ENCODE measurements at regions not wholly inside any gene's neighbourhood (a gene's known extent, or its start where the extent isn't known, plus 50 kb on each side); places are given as distances from the start of the nearest gene placed in this dataset.
"Not testable (repeated sequence)": the region's sequence is repeated elsewhere in the genome, so short reads cannot be mapped to it uniquely, and the experiment has no call there.

DNA sequence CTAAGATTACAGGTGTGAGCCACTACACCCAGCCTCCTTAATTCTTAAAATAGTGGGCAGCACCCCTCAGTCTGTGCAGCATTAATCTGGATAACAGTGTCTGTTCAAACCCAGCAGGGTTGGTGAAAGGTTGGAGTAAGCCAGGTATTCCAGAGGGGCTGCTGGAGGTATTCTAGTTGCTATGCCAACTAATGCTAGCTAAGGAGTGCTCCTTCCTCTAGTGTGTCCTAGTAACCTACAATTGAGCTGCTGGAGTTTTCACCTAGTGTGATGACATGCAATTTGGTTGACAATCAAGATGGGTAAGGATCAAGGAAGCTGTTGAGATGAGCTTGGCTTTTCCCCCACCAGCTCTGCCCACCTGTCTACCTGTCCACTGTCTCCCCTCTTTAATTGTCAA lies 100.2 kb upstream of the IPO9 start:
- no peak for DNase-seq (ENCODE audit: low read depth)

DNA sequence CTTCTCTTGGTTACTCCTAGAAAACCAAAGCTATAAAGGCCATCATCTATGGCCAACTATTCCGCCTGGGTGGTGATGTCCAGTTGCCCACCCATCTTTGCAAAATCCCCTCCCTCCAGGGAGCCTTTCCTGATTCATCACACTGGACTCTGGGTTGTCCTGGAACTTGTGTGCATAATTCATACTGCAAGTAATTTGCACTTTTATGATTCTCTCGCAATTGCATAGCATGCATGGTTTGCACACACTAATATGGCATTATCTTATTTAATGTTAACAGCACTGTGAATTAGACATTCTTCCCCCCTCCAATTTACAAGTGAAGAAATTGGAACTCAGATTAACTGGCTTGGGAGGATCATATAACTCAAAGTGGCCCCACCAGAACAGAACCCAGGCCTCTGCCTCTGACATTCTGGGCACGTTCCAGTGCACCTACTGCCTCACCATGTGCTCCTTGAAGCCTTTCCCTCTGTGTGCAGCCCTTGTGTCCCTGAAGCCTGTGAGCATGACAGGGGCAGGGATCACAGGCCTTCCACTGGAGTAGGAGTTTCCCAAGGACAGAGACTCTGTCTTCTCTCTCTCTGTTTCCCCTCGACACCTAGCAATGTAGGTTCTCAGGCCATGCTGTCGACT lies 98.9 kb upstream of the IPO9 start:
- no peak for DNase-seq (ENCODE audit: low read depth)

DNA sequence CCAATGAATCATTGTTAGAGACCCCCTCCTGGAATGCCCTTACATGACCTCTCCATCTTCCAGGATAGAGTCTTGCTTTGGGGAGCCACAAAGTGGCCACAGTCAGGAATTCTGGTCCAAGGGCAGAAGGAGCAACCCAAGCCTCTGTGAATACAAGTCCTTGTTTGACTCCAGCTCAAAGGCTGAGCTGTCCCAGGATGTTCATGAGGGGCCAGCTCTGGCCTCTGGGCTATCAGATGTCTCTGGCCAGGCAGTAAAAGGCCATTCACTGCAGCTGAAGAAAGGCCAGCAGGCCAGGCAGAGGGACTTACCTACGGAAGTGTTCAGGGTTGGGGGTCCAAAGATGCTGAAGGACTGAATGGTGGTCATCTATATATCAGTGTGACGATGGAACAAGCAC lies 98.3 kb upstream of the IPO9 start:
- DNase-seq (ENCODE audit: low read depth): no peak

DNA sequence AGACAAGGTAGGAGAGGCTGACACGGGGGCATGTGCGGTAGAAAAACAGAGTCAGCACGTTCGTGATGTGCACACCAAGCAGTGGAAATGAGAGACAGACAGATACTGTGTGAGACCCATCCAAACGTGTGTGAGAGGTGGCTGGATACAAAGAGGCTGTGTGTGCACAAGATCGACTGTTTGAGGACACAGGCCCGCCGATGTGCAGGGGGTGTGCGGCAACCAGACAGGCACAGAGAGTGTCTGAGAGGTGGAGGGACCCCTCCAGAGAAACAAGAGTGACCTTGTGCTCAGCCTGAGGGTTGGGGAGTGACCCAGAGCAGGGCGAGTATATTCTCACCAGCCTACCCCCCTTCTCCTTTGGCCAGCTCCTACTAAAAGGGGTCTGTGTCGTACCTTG lies 97.8 kb upstream of the IPO9 start:
- no peak for DNase-seq (ENCODE audit: low read depth)

DNA sequence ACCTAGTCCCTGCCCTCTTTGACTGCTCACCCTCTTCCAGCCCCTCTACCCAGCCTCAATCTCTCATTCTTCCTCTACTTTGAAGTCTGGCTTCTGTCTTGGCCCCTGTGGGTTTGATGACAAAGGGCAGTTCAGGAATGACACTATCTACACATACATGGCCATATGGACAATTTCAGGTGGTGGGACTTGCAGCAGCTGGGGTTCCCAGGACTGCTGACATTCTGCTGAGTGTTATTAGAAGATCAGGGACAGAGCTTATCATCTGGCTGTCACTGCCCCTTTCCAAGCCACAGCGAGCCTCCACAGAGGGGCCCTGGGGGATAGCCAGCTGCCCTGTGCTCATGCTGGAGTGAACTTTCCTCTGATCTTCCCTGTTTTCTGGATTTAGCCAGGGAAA lies 97.4 kb upstream of the IPO9 start:
- no peak for DNase-seq (ENCODE audit: low read depth)

DNA sequence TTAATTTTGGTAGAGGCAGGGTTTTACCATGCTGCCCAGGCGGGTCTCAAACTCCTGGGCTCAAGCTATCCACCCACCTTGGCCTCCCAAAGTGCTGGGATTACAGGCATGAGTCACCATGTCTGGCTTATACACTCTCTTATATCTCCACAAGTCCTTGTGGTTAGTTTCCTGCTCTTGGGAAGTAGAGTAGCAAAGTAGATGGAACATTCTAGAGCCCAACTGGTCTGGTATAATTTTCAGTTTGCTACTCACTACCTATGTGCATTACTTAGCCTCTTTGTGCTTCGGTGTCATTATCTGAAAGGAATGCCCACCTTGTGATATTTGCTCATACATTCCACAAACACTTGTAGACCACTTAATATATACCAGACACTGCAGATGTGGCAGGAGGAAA lies 96.6 kb upstream of the IPO9 start:
- no peak for DNase-seq (ENCODE audit: low read depth)

DNA sequence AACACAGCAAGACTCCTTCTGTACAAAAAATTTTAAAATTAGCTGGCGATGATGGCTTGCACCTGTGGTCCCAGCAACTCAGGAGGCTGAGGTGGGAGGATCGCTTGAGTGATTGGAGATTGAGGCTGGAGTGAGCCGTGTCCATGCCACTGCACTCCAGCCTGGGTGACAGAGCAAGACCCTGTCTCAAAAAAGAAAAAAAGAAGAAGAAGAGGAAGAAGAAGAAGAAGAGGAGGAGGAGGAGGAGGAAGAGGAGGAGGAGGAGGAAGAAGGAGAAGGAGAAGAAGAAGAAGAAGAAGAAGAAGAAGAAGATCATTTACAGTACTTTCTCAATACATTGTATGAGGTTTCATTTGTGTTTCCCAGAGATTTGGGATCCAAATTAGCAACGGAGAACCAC lies 94.7 kb upstream of the IPO9 start:
- not testable (repeated sequence) for DNase-seq (ENCODE audit: low read depth)

DNA sequence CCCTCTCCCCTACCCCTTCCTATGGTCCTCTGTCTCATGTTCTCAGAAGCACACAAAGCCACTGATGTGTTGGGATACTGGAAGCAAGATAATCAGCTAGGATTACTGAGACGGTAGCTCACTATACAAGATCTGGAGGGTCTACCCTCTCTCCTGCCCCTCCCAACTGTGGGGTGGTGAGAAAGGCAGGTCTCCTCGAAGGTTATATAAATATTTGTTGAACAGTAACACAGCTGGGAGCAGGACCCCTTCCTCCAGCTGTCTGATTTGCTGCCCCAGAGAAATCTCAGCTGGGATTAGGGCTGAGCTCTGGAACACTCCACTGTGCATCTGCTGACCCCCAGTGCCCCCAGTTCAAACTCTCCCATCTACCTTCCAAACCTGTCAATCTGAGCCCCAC lies 94.2 kb upstream of the IPO9 start:
- DNase-seq (ENCODE audit: low read depth): no peak

DNA sequence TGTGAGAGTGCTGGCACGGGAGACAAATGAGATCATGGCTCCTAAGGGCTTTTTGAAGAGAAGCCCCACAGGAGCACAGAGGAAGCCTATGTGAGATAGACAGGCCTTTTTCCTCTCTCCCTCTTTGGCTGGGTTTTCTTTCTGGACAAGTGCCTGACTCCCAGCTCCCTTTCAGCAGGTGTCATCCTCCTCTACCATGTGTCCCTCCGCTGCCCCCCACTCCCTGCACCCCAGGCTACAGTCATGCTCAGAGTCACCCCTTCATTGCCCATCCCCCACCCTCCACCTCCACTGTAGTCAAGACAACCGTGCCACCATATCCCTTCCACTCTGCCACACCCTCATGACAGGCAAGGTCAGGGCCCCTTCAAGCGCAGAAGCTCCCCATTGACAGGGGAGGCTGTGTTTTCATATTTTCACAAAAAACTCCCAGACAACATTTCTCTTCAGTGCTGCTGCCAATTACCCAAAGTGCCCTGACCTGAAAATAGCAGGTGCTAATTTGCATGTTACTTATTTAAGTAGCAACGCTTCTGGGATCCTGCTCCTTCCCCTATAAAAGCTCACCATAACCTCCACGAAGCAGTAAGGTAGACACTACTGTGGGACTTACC lies 92.1 kb upstream of the IPO9 start:
- no peak for DNase-seq (ENCODE audit: low read depth)

DNA sequence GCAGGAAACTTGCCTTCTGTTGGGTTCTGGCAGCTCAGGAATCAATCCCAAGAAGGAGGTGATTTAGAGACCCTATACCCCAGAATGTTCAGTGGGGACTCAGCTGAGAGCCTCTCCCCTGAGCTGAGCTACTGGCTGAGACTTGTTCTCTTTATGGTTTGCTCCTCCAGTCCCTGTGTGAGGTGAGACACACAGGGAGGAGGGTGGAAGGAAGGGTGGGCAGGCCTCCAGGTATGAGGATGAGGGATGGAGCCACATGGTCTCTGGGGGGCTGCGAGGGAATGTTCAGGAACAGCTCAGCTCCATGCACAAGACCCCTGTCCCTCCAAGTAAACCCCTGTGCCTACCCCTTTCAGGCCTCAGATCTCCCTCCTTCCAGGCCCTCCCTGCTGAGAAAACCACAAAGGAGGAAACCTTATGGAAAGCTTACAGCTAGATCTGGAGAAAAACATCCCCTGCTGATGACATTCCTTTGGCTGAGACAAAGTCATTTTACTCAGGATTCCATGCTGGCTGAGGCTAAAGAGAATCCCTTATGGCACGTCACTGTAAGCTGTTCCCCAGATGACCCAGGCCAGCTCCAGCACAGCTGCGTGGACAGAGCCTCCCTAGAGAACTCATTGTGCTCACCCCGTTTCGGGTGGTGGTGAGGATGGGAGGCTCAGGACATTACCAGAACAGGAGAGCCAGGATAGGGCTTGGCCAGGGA lies 91.5 kb upstream of the IPO9 start:
- DNase-seq (ENCODE audit: low read depth): no peak

DNA sequence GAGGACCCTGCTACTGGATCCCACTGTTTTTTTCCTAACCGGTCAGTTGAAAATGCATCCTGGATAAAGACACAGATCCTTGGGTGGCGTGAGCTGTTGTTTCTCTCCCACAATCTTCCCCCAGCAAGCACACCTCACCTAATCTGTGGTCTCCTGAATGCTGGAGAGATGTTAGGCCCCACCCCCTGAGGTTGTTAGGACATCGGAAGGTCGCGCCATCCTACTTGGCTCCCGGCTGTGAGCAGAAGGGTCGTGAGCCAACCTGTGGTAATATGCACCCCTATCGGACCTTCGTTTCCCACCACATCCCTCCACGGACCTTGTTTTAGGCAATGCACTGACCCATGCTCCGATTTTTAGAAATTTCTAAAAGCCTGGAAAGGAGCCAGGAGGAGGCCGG lies 89.9 kb upstream of the IPO9 start:
- no peak for DNase-seq (ENCODE audit: low read depth)

DNA sequence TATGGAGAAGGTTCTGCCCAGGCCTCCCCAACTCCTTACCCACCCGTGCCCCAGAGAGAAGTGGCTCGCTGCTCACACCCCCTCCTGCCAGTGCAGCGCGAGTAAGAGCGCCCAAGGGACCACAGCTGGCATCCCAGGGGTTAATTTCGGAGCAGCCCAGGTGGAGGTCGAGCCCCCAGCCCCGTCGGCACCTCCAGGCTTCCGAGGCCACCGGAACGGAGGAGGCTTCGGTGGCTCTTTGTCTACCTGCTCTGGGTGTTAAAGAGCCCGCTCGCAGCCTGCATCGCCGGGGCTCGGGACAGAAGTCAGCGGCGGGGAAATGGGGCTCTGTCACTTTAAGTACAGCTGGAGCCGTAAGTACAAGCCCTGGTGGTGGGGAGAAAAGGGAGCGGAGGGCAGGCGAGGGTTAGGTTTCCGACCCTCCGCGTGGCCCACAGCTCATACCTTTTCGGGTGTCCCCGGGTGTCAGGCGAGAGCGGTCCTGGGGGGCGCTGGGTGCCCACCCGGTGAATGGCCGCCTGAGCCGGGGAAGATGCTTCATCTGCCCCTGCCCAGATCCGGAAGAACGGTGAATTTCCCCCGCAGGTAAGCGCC lies 89.4 kb upstream of the IPO9 start:
- DNase-seq (ENCODE audit: low read depth): peak; percentile 38

DNA sequence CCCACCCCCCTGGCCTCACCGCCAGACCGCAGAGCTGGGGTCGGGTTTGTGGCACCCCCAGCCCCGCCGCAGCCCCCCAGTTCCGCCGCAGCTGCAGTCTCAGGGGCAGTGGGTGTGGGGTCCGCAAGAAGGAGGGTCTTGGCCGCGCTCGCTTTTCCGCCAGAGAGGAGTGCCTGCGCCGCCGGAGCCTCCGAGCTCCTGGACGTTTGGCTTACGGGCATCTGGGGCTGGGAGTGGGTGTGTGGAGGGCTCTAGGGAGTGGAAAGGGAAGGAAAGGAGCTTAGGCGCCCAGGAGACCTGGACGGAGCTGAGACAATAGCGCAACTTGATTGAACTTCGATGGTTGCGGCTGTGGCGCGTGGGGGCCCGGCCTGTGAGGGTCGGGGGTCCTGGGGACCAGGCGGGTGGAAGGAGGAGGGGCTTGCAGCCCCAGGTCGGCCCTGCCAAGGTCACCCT lies 88.8 kb upstream of the IPO9 start:
- DNase-seq (ENCODE audit: low read depth): no peak

DNA sequence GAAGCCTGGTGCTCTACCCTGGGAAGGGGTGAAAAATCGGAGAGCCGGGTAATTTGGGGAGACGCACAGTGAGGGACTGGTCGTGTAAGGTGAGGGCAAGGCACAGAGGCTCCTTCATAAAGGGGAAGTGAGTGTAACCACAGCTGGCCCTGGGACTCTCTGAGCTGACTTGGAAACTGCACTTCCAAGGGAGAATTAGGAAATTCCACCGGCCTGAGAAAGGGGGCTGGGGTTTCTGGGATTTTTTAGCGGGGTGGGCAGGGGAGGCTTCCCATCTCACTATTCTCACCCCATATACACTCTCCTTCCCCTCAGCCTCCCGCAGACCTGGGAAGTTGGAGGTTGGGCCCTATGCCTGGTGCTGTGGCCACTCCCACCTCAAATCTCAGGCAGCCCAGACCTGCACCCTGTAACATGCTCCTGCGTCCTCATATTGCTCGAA lies 88.3 kb upstream of the IPO9 start:
- no peak for DNase-seq (ENCODE audit: low read depth)

DNA sequence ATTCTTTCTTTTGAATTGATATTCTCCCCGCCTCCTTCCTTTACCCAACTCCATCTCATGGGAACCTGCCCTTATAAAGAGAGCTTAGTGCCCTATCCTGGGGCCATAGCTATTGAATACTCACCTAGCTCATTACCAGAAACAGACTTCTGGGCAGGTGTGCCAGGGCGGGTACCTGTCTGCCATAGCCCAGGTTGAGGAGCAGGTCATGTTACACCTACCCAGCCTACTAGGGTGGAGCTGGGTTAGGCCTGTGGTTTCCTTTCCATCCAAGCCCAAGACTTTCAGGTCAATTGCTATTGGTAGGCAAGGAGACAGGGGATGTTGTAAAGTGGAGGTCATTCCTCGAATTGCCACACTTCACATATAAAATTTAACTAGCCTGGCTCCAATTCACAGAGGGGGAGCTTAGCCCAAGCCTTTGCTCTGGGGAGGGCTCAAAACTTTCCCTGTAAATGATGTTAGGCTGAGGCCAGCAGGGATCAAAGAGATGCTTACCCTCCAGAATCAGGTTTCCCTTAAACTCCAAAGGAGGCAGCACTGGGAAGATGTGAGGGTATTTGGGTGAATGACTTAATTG lies 87.1 kb upstream of the IPO9 start:
- no peak for DNase-seq (ENCODE audit: low read depth)

DNA sequence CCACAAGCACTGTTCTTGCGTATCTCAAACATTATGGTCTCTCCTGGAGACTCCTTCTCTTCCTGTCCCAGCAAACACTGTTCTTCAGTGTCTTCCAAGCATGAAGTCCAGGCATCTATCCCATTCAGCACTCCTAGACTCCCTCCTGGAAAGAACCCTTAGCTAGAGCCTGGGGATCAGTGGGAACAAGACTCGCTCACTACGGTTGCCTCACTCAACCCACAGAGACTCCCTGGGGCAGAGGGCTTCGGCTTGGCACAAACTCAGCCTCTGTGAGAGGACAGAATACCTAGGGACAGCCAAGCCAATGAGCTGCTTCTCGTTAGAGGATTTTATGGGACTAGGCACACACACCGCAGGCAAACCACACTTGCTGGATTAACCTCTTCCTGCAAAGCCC lies 86.5 kb upstream of the IPO9 start:
- DNase-seq (ENCODE audit: low read depth): no peak

DNA sequence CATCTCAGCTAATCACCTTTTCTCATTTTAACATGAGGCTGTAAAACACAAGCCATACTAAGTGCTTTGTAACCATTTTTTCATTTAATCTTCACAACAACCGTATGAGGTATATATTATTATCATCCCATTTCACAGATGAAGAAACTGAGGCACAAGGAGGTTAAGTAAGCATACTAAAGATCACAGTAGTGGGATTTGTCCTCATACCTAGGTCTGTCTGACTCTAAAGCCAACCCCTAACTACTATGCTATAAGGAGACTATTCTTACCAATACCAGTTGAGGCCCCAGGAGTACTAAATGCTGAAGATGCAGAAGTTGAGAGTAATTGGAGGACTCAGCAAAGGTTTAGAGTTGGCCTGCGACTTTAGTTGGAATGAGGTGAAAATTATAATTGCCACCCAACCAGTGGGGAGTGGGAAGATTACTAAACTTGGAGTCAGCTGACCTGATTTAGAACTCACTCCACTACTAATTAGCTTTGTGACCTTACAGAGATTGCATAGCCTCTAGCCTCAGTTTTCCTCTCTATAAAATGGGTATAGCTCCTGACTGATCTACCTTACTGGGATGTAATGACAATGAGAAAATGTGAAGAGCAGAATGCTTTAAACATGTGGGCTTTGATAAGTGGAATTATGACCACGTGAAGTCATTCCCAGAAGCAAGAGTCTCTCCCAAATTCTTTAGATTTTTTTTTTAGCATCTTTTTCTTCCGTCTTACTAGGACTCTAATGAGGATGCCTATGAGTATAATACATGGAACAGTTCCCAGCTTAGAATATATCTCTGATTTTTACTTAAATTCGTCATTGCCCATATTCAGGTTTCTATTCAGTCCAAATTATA lies 85.8 kb upstream of the IPO9 start:
- no peak for DNase-seq (ENCODE audit: low read depth)

DNA sequence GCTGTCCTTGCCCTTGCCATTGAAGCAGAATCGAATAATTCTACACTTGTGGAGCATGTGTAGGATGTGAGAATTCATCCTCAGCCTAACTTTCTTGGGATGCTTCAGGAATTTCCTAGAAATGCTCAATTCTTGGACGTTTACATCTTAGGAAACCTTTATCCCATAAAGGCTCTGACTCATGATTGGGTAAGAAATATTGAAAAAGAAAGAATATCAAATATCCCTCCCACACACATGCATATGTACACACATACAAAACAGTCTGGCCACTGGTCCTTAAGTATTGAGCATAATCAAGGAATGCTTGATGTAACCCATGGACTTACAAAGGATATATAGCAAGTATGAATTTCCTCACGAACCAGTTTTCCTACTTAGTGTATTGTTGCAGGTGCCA lies 83.9 kb upstream of the IPO9 start:
- DNase-seq (ENCODE audit: low read depth): no peak

DNA sequence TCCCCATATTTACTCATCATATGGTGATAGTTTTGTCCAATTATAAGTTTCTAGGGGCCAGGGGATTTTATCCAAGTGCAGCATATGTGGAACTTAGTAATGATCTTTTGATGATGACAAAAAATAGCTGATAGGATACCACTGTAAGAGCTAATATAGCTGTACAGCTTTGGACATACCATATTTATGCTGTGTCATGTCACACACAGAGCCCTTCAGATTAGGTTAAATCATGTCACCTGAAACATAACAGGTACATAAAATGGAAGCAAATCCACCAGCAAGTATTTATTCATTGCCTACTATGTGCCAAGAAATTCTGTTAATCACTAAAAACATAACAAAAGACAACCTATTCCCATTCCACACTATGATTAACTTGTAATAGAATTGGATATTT lies 82.8 kb upstream of the IPO9 start:
- DNase-seq (ENCODE audit: low read depth): no peak

DNA sequence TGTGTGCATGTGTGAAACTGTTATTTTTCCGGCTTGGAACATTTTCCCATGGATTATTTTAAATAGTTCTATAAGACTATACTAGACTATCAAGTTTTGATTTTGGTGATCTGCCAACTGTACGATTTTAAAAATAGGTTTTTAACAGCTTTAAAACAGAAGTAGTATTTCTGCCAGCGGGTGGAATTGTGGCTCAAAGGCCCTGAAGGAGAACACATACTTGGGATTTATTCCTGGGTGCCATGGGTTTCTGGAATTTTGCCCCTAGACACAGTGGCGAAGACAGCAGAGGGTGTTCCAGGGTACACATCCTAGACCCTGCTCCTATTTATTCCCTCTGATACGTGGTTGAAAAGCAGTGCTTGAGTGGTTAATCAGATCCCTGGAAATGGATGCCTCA lies 81.7 kb upstream of the IPO9 start:
- DNase-seq (ENCODE audit: low read depth): no peak

DNA sequence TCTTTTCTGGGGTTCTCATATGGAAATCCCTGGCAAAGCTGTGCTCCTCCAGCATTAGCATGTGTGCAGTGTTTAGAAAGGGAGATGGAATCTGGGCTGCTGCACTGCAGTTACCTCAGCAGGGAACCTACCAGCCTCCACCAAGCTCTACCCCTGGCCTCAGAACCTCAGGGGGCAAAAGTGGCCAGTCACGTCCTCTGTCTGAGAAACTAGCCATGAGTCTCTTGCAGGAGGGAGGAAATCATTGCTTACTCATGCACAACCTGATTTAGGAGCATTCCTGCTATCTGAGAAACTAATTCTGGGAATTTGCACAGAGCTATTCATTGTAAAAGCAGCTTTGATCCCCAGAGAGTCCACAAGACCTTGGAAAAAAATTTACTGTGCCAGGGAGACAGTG lies 80.6 kb upstream of the IPO9 start:
- DNase-seq (ENCODE audit: low read depth): no peak
